Inflammatory macrophage (primary cell): ENCODE measurements at regions not wholly inside any gene's neighbourhood (a gene's known extent, or its start where the extent isn't known, plus 50 kb on each side); places are given as distances from the start of the nearest gene placed in this dataset.
"Not testable (repeated sequence)": the region's sequence is repeated elsewhere in the genome, so short reads cannot be mapped to it uniquely, and the experiment has no call there.

ENCODE experiments used
- DNase-seq, 2 donors: peaks; one replicate each; pipeline ENCODE4 v3.0.0-alpha.2; 2020 to 2022

GRCh38 chr13:89072979-89073378 lies 1401.8 kb downstream of the SLITRK5 start:
- no peak for DNase-seq

DNA sequence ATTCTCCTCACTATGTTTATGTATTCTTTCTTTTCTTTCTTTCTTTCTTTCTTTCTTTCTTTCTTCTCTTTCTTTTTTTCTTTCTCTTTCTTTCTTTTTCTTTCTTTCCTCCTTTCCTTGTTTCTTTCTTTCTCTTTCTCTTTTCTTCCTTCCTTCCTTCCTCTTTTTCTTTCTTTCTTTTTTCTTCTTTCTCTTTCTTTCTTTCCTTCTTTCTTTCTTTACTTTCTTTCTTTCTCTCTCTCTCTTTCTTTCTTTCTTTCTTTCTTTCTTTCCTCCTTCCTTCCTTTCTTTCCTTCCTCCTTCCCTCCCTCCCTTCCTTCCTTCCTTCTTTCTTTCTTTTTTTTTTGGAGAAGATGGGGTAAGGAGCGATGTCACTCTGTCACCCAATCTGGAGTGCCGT lies 1405.5 kb downstream of the SLITRK5 start:
- DNase-seq = no peak

GRCh38 chr13:89082623-89083022 lies 1411.5 kb downstream of the SLITRK5 start:
- no peak for DNase-seq

DNA sequence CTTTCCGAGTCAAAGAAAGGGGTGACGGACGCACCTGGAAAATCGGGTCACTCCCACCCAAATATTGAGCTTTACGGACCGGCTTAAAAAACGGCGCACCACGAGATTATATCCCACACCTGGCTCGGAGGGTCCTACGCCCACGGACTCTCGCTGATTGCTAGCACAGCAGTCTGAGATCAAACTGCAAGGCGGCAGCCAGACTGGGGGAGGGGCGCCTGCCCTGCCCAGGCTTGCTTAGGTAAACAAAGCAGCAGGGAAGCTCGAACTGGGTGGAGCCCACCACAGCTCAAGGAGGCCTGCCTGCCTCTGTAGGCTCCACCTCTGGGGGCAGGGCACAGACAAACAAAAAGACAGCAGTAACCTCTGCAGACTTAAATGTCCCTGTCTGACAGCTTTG lies 1416.9 kb downstream of the SLITRK5 start:
- not testable (repeated sequence) for DNase-seq

DNA sequence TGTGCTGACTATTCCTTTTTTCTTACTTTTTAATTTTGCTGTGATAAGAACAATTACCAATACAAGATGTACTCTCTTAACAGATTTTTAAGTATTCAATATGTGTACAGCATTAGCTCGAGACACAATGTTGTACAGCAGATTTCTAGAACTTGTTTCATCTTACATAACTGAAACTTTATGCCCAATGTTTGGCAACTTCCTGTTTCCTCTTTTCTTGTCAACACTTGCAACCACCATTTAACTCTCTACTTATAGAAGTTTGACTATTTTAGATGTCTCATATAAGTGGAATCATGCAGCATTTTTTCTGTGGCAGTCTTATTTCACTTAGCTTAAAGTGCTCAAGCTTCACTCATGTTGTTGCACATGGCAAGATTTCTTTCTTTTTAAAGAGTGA lies 1426.8 kb downstream of the SLITRK5 start:
- DNase-seq = peak; percentile 11 to 38

DNA sequence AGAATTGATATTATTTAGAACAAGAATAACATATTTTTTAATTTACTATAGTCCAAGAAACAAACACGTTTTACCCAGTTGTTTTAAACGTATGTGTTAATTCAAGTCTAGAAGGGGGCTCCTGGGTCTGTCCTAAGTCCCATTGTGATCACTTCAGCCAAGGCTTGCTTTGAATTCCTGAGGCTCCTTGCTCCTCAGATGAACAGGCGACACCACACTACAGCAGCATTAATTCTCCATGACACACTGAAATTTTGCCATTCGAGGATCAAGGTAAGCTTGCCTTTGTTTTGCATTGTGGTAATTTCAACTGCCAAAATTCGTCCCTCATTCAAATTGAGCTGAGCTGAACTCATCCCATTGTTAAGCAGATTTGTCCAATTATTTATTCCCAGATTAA lies 1442.6 kb downstream of the SLITRK5 start:
- DNase-seq = no peak

DNA sequence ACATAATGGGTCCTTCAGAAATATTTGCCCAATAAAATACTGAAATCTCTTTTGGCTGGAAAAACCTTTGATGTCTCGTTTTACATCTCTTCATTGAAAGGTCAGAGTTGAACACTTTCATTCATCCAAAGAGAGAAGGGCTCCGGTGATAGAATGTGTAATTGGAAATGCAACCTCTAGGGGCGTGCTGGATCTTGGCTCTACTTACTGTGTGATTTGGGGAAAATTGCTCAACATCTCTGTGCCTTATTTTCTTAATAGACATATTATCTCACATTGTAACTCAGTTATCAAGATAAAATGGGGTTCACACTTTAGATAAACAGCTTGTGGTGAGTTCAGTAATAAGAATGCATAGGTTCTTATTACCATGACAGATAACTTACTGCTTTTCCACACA lies 1444.1 kb downstream of the SLITRK5 start:
- no peak for DNase-seq

DNA sequence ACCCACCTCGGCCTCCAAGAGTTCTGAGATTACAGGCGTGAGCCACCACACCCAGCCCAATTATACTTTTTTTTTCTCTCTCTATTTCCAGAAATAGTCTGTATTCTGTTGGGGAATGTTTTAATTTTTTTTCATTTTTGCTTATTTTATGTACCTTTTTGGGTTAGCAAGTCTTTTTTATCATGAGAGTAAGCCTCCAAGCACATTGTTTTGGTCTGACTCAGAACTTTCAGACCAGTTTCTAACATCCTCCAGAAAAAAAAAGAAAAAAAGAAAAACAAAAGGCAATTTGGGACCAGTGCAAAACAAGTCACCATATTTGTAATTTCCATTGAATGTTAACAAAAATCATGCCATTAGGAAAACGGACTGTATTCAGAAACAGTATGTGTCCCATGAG lies 1465.5 kb downstream of the SLITRK5 start:
- DNase-seq = no peak

DNA sequence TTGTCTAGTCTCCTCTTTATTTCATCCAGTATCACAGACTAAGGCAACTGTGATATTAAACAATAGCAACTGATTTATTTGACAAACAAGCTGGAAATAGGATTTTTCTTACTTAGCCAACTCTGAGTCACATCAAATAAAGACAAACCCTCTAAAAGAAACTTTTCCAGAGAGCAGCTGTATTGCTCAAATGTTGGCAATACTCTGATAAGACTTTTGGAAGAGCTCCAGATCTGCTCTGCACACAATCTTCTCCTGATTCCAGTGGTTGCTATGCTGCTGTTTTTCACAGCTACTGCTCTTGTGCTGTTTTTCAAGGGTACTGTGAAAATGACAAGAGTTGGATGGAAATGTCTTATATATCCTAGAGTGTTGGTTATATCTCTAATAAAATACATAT lies 1479.2 kb downstream of the SLITRK5 start:
- no peak for DNase-seq

- DNase-seq = no peak
Measured at GRCh38 chr13:89153941-89154340, 1482.8 kb downstream of the SLITRK5 start.

DNA sequence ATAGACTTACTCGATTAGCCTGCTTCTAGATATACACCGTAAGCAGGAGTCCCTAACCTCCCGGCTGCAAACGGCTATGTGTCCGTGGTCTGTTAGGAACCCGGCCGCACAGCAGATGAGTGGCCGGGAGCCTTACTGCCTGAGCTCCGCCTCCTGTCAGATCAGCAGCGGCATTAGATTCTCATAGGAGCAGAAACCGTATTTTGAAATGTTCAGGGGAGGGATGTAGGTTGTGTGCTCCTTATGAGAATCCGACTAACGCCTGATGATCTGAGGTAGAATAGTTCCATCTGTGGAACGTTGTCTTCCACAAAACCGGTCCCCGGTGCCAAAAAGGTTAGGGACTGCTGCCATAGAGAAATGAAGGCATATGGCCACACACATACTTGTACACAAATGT lies 1491.9 kb downstream of the SLITRK5 start:
- DNase-seq = no peak

DNA sequence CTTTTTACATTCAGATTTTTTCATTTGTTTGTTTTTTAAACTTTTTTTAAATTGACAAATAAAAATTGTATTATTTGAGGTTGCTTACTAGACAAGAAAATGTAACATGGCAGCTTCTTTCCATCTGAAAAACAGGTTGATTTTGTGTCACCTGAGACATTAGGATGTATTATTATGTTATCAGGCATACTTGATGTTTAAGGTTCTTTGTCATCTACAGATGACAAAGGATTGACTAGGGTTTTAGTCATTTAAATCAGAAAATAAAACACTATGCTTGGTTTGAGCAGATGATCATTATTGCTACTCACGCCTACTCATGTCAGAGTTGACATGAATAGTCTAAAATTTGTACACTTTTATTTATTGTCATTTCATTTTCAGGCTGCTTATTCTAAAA lies 1494.5 kb downstream of the SLITRK5 start:
- no peak for DNase-seq

GRCh38 chr13:89169951-89170350 lies 1498.8 kb downstream of the SLITRK5 start:
- no peak for DNase-seq

- no peak for DNase-seq
Measured at GRCh38 chr13:89181041-89181440, 1509.9 kb downstream of the SLITRK5 start.

- DNase-seq = no peak
Measured at GRCh38 chr13:89199138-89199537, 1528.0 kb downstream of the SLITRK5 start.

GRCh38 chr13:89204435-89204834 lies 1533.3 kb downstream of the SLITRK5 start:
- no peak for DNase-seq

- no peak for DNase-seq
Measured at GRCh38 chr13:89205856-89206520, 1534.8 kb downstream of the SLITRK5 start.

GRCh38 chr13:89212186-89212585 lies 1541.0 kb downstream of the SLITRK5 start:
- DNase-seq = no peak

DNA sequence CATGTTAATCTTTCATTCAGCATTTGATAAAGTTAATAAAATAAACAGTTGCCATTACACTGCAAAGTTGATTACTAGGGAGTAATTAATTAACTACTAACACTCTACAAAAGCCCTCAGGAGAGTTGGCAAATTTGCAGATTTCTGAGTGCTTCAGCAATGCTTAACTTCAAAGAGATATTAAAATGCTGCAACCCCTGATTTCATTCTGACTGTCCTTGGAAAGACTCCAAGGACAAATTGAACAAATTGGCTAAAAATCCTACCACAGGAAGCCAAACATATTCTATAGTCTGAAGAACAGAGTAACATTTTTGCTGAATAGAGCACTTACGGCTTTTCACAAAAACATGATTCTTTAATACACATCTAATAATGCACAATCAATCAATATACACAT lies 1543.0 kb downstream of the SLITRK5 start:
- no peak for DNase-seq

DNA sequence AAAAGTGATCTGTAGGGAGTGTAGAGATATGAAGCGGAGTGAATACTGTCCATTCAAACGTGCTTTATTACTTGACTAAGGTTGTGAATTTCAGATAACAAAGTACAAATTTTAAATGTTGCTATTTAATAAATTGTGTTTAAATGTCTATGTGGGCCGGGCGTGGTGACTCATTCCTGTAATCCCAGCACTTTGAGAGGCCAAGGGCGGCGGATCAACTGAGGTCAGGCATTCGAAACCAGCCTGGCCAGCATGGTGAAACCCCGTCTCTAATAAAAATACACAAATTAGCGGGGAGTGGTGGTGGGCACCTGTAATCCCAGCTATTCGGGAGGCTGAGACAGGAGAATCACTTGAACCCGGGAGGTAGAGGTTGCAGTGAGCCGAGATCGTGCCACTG lies 1544.1 kb downstream of the SLITRK5 start:
- not testable (repeated sequence) for DNase-seq

- DNase-seq = no peak
Measured at GRCh38 chr13:89217813-89218212, 1546.6 kb downstream of the SLITRK5 start.

GRCh38 chr13:89221557-89222158 lies 1550.5 kb downstream of the SLITRK5 start:
- no peak for DNase-seq

GRCh38 chr13:89227356-89227755 lies 1556.2 kb downstream of the SLITRK5 start:
- DNase-seq = no peak

DNA sequence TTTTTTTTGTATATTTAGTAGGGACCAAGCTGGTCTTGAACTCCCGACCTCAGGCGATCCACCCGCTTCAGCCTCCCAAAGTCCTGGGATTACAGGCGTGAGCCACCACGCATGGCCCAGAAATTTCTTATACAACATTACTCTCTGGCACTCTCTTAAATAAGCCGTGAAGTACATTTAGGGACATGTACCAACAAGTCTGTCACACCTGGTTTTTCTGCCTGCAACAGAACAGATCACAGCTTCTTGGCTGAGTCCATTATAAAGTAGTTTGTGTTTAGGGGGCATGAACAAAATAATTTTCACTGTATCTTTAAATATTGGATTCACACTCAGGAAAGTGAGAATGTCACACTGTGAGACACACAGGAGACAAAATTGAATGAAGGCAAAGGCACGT lies 1567.3 kb downstream of the SLITRK5 start:
- DNase-seq = no peak
